Neural cell (in vitro differentiated cells): ENCODE measurements at regions not wholly inside any gene's neighbourhood (a gene's known extent, or its start where the extent isn't known, plus 50 kb on each side); places are given as distances from the start of the nearest gene placed in this dataset.

ENCODE experiments used
- H2AFZ ChIP-seq: fragments of 200-600, 300-800 bp; sonication (generic), shearing (Covaris generic); 2 replicates; pipeline ENCODE4 v1.6.0; 2014; ENCODE audit warnings: low read depth, mild to moderate bottlenecking, antibody characterized with exemption, low read length, moderate library complexity
- H3F3A ChIP-seq: fragments of 200-600 bp; shearing (Covaris generic); 2 replicates; pipeline ENCODE4 v1.6.1; 2016; ENCODE audit warnings: mild to moderate bottlenecking, moderate library complexity, mixed read lengths, antibody characterized with exemption, low read length; ENCODE audit not compliant: insufficient read depth, poor library complexity, severe bottlenecking
- H3K27ac ChIP-seq: fragments of 200-600, 300-800 bp; sonication (generic), shearing (Covaris generic); 2 replicates; pipeline ENCODE4 v1.5.1; 2014; ENCODE audit warnings: mild to moderate bottlenecking, low read length, moderate library complexity
- H3K27me3 ChIP-seq: fragments of 300-800, 200-600 bp; sonication (generic), shearing (Covaris generic); 2 replicates; pipeline ENCODE4 v1.6.0; 2014; ENCODE audit warnings: mild to moderate bottlenecking, low read depth, low read length, moderate library complexity; ENCODE audit not compliant: insufficient read depth
- H3K36me3 ChIP-seq: fragments of 300-800, 200-600 bp; sonication (generic), shearing (Covaris generic); 2 replicates; pipeline ENCODE4 v1.5.1; 2014; ENCODE audit warnings: mild to moderate bottlenecking, antibody characterized with exemption, low read length, moderate library complexity; ENCODE audit not compliant: insufficient read depth
- H3K4me2 ChIP-seq: fragments of 300-800, 200-600 bp; sonication (generic), shearing (Covaris generic); 2 replicates; pipeline ENCODE4 v1.6.0; 2014; ENCODE audit warnings: mild to moderate bottlenecking, low read length
- H3K4me3 ChIP-seq: fragments of 300-800, 200-600 bp; sonication (generic), shearing (Covaris generic); 2 replicates; pipeline ENCODE4 v1.5.1; 2014; ENCODE audit warnings: mild to moderate bottlenecking, low read length, moderate library complexity
- H3K79me2 ChIP-seq: fragments of 200-600 bp; shearing (Covaris generic); replicated peaks from 2 replicates; pipeline ENCODE4 v1.6.0; 2014; ENCODE audit warnings: mild to moderate bottlenecking, low read length, moderate library complexity; ENCODE audit not compliant: insufficient read depth
- H3K9ac ChIP-seq: fragments of 300-800, 200-600 bp; sonication (generic), shearing (Covaris generic); 2 replicates; pipeline ENCODE4 v1.6.1; 2016; ENCODE audit warnings: mild to moderate bottlenecking, low read length, mixed read lengths
- H3K9me2 ChIP-seq: fragments of 200-600 bp; shearing (Covaris generic); 2 replicates; pipeline ENCODE4 v1.6.1; 2016; ENCODE audit warnings: mild to moderate bottlenecking, low read length, mixed read lengths; ENCODE audit not compliant: insufficient read depth
- H3K9me3 ChIP-seq: fragments of 200-600, 300-800 bp; sonication (generic), shearing (Covaris generic); 2 replicates; pipeline ENCODE4 v1.6.1; 2016; ENCODE audit warnings: mild to moderate bottlenecking, mixed run types, low read length, moderate library complexity, mixed read lengths
- H4K20me1 ChIP-seq: fragments of 200-600 bp; shearing (Covaris generic); 2 replicates; pipeline ENCODE4 v1.6.1; 2016; ENCODE audit warnings: mild to moderate bottlenecking, mixed run types; ENCODE audit not compliant: insufficient read depth
- EP300 ChIP-seq: fragments of 450-650 bp; conservative IDR thresholded peaks from 2 replicates; pipeline ENCODE4 v1.6.1; 2014; ENCODE audit warnings: antibody characterized with exemption, mild to moderate bottlenecking, moderate library complexity; ENCODE audit not compliant: poor library complexity, severe bottlenecking
- EZH2 ChIP-seq: fragments of 200-600, 300-800 bp; shearing (Covaris generic), sonication (generic); IDR thresholded peaks from 2 replicates; pipeline ENCODE4 v1.6.1; 2014; ENCODE audit warnings: antibody characterized with exemption, low read length, borderline replicate concordance, mild to moderate bottlenecking; ENCODE audit not compliant: insufficient read depth, poor library complexity, severe bottlenecking
- MXI1 ChIP-seq: fragments of 450-650 bp; conservative IDR thresholded peaks from 2 replicates; pipeline ENCODE4 v1.6.1; 2014; ENCODE audit warnings: antibody characterized with exemption, mild to moderate bottlenecking; ENCODE audit not compliant: poor library complexity, severe bottlenecking
- POLR2AphosphoS5 ChIP-seq: IDR thresholded peaks from 2 replicates; pipeline ENCODE4 v1.6.1; 2012
- RAD21 ChIP-seq: fragments of 450-650 bp; conservative IDR thresholded peaks from 2 replicates; pipeline ENCODE4 v1.6.1; 2014; ENCODE audit warnings: antibody characterized with exemption, mild to moderate bottlenecking, moderate library complexity
- SMC3 ChIP-seq: fragments of 450-650 bp; conservative IDR thresholded peaks from 2 replicates; pipeline ENCODE4 v1.6.1; 2014; ENCODE audit warnings: antibody characterized with exemption, mild to moderate bottlenecking, moderate library complexity; ENCODE audit not compliant: poor library complexity
- TAF1 ChIP-seq: IDR thresholded peaks from 2 replicates; pipeline ENCODE4 v1.6.1; 2012; ENCODE audit warnings: low read depth
- TF ChIP-seq, protein P1 (sequence below): fragments of 450-650 bp; IDR thresholded peaks from 2 replicates; pipeline ENCODE4 v1.5.1; 2014; ENCODE audit warnings: antibody characterized with exemption, mild to moderate bottlenecking, moderate library complexity; ENCODE audit not compliant: poor library complexity, severe bottlenecking
- TF ChIP-seq, protein P2 (sequence below): IDR thresholded peaks from 2 replicates; pipeline ENCODE4 v1.6.1; 2012; ENCODE audit warnings: borderline replicate concordance

DNA sequence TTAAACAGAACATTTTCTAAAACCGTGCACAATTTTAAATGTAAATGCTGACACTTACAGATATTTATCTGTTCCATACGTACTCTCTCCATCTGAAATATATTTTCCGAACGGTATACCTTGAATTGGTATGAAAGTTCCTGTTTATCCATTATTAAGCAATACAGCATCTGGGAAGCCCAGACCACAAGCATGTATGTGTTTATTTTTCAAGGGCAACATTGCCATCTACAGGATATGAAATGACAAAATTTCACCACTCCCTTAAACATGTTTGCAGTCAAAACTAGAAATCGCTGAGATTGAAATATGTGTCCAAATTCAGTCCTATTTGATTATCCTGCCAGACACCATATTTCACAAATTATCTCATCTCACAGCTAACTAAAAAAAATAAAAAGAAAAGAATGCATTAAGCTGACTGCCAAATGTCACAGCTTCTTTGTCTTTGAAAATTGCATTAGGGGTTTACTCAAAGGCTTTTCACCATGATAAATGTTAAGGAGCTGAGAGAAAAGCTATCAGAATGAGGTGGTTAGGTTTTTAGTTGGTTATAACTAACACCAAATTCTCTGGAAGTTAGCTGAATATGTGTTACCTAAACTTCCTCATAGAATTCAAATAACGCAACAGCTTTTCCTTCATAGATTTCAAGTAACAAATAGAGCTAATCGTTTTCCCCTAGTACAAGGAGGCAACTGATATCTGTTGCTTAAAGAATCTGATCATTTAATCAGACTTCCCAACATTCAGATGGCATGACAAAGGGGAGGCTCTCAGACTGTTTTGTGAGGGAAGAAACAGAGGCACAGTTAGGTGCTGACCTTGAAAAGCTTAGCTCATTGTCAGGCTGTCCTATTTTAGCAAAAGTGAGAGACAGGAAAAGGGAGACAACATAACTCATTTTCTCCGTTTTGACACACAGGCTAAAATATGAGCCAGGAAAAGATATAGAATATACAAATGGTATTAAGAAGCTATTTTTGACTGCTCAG, 533.1 kb downstream of the TBL1XR1 start:
- Histone ChIP-seq H3K36me3 (no peaks in the 10 kb centered on the region), H3K4me2 (no peak overlapping the region), H3K4me3 (no peak overlapping the region), H3K9me2 (no peaks in the 10 kb centered on the region), H3F3A (no peaks in the 10 kb centered on the region), H4K20me1 (no peaks in the 10 kb centered on the region), H3K9ac (no peak overlapping the region), H3K27ac (no peak overlapping the region), H3K27me3 (no peaks in the 10 kb centered on the region), H2AFZ (no peak overlapping the region), H3K9me3 (no peaks in the 10 kb centered on the region), H3K79me2 (no peaks in the 10 kb centered on the region)
- peak; percentile 87 for TF ChIP-seq RAD21
- TF ChIP-seq TAF1 = no peak
- TF ChIP-seq EZH2 = no peak
- no peak for TF ChIP-seq POLR2AphosphoS5
- TF ChIP-seq, protein P1, sequence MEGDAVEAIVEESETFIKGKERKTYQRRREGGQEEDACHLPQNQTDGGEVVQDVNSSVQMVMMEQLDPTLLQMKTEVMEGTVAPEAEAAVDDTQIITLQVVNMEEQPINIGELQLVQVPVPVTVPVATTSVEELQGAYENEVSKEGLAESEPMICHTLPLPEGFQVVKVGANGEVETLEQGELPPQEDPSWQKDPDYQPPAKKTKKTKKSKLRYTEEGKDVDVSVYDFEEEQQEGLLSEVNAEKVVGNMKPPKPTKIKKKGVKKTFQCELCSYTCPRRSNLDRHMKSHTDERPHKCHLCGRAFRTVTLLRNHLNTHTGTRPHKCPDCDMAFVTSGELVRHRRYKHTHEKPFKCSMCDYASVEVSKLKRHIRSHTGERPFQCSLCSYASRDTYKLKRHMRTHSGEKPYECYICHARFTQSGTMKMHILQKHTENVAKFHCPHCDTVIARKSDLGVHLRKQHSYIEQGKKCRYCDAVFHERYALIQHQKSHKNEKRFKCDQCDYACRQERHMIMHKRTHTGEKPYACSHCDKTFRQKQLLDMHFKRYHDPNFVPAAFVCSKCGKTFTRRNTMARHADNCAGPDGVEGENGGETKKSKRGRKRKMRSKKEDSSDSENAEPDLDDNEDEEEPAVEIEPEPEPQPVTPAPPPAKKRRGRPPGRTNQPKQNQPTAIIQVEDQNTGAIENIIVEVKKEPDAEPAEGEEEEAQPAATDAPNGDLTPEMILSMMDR = peak; percentile 81
- TF ChIP-seq SMC3 = peak; percentile 81
- TF ChIP-seq, protein P2, sequence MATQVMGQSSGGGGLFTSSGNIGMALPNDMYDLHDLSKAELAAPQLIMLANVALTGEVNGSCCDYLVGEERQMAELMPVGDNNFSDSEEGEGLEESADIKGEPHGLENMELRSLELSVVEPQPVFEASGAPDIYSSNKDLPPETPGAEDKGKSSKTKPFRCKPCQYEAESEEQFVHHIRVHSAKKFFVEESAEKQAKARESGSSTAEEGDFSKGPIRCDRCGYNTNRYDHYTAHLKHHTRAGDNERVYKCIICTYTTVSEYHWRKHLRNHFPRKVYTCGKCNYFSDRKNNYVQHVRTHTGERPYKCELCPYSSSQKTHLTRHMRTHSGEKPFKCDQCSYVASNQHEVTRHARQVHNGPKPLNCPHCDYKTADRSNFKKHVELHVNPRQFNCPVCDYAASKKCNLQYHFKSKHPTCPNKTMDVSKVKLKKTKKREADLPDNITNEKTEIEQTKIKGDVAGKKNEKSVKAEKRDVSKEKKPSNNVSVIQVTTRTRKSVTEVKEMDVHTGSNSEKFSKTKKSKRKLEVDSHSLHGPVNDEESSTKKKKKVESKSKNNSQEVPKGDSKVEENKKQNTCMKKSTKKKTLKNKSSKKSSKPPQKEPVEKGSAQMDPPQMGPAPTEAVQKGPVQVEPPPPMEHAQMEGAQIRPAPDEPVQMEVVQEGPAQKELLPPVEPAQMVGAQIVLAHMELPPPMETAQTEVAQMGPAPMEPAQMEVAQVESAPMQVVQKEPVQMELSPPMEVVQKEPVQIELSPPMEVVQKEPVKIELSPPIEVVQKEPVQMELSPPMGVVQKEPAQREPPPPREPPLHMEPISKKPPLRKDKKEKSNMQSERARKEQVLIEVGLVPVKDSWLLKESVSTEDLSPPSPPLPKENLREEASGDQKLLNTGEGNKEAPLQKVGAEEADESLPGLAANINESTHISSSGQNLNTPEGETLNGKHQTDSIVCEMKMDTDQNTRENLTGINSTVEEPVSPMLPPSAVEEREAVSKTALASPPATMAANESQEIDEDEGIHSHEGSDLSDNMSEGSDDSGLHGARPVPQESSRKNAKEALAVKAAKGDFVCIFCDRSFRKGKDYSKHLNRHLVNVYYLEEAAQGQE = peak; percentile 28
- TF ChIP-seq MXI1 = no peak
- no peak for TF ChIP-seq EP300

DNA sequence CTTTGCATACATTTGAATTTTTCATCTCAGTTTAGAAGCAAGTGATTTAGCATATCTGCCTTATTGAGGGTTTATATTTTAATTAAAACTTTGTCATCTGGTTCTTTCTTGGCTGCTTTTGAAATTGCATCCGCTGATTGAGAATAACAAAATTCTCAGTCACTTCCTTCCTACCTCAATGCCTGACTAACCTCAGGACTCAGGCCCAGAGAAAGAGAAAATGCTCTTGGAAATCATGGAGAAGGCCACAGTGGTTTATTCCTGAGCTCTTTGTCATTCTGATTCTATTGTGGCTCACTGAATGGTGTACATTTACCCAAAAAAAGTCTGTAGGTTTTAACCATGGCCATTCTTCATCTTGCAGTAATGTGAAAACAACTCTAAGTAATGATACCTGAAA, 533.9 kb downstream of the TBL1XR1 start:
- H2AFZ ChIP-seq = no peak overlapping the region
- H3K27ac ChIP-seq = no peak overlapping the region
- TF ChIP-seq POLR2AphosphoS5 = no peak
- TF ChIP-seq, protein P2 = peak; percentile 2
- TF ChIP-seq MXI1 = no peak
- H3K9ac ChIP-seq = no peak overlapping the region
- no peaks in the 10 kb centered on the region for H4K20me1 ChIP-seq
- H3F3A ChIP-seq = no peaks in the 10 kb centered on the region
- no peaks in the 10 kb centered on the region for H3K27me3 ChIP-seq
- H3K79me2 ChIP-seq = no peaks in the 10 kb centered on the region
- no peak overlapping the region for H3K4me3 ChIP-seq
- no peaks in the 10 kb centered on the region for H3K9me3 ChIP-seq
- H3K9me2 ChIP-seq = no peaks in the 10 kb centered on the region
- no peaks in the 10 kb centered on the region for H3K36me3 ChIP-seq
- H3K4me2 ChIP-seq = no peak overlapping the region
